HG02763 (cell line): ENCODE measurements at regions not wholly inside any gene's neighbourhood (a gene's known extent, or its start where the extent isn't known, plus 50 kb on each side); places are given as distances from the start of the nearest gene placed in this dataset.

ENCODE experiments used
- ATAC-seq: cut with Tn5 transposase; IDR thresholded peaks from one replicate; pipeline ENCODE4 v1.9.1; 2021; ENCODE audit warnings: mild to moderate bottlenecking, moderate library complexity; ENCODE audit not compliant: unreplicated experiment

- no peak for ATAC-seq
Observed at GRCh38 chr15:45743426-45744235, 108.8 kb downstream of the SQOR start.

GRCh38 chr15:45744236-45744589 is 109.4 kb downstream of the SQOR start:
- no peak for ATAC-seq

GRCh38 chr15:45747426-45747825 is 112.6 kb downstream of the SQOR start:
- no peak for ATAC-seq

- ATAC-seq: no peak
Observed at GRCh38 chr15:45751629-45752028, 116.8 kb downstream of the SQOR start.

- ATAC-seq: no peak
Observed at GRCh38 chr15:45759936-45760335, 125.1 kb downstream of the SQOR start.

GRCh38 chr15:45762726-45763125 is 127.9 kb downstream of the SQOR start:
- no peak for ATAC-seq

GRCh38 chr15:45763170-45763869 is 128.5 kb downstream of the SQOR start:
- ATAC-seq: no peak

- ATAC-seq: no peak
Observed at GRCh38 chr15:45773149-45773548, 138.3 kb downstream of the SQOR start.

- ATAC-seq: no peak
Observed at GRCh38 chr15:45776772-45777171, 141.9 kb downstream of the SQOR start.

GRCh38 chr15:45777781-45778180 is 143.0 kb downstream of the SQOR start:
- no peak for ATAC-seq

- no peak for ATAC-seq
Observed at GRCh38 chr15:45780352-45780751, 145.5 kb downstream of the SQOR start.

GRCh38 chr15:45784656-45785055 is 149.8 kb downstream of the SQOR start:
- no peak for ATAC-seq

- ATAC-seq: no peak
Observed at GRCh38 chr15:45785897-45786296, 151.1 kb downstream of the SQOR start.

- ATAC-seq: no peak
Observed at GRCh38 chr15:45790325-45790943, 155.6 kb downstream of the SQOR start.

GRCh38 chr15:45794304-45794703 is 159.5 kb downstream of the SQOR start:
- no peak for ATAC-seq

- peak; percentile 68 for ATAC-seq
Observed at GRCh38 chr15:45794712-45795439, 160.0 kb downstream of the SQOR start.

- ATAC-seq: no peak
Observed at GRCh38 chr15:45795440-45796069, 160.7 kb downstream of the SQOR start.

- ATAC-seq: no peak
Observed at GRCh38 chr15:45796433-45796832, 161.6 kb downstream of the SQOR start.

GRCh38 chr15:45799508-45799907 is 164.7 kb downstream of the SQOR start:
- ATAC-seq: peak; percentile 57

GRCh38 chr15:45801543-45801942 is 166.7 kb downstream of the SQOR start:
- no peak for ATAC-seq

- no peak for ATAC-seq
Observed at GRCh38 chr15:45802140-45802539, 167.3 kb downstream of the SQOR start.
